Fibroblast of upper back skin (primary cell): ENCODE measurements at regions not wholly inside any gene's neighbourhood (a gene's known extent, or its start where the extent isn't known, plus 50 kb on each side); places are given as distances from the start of the nearest gene placed in this dataset.
"Not testable (repeated sequence)": the region's sequence is repeated elsewhere in the genome, so short reads cannot be mapped to it uniquely, and the experiment has no call there.

Experiments
- DNase-seq: peaks from one replicate; pipeline ENCODE4 v3.0.0-alpha.2; 2013

GRCh38 chr12:27133022-27133590 lies 50.7 kb upstream of the C12orf71 start:
- DNase-seq: no peak

- DNase-seq: no peak
Observed at GRCh38 chr12:27140478-27140969, 58.1 kb upstream of the C12orf71 start.

- peak; percentile 80 for DNase-seq
Observed at GRCh38 chr12:27142101-27142721, 59.8 kb upstream of the C12orf71 start.

GRCh38 chr12:27143256-27144069 lies 61.1 kb upstream of the C12orf71 start:
- DNase-seq: peak; percentile 5

GRCh38 chr12:27145725-27146124 lies 63.3 kb upstream of the C12orf71 start:
- not testable (repeated sequence) for DNase-seq

- no peak for DNase-seq
Observed at GRCh38 chr12:27148373-27148772, 66.0 kb upstream of the C12orf71 start.

GRCh38 chr12:27148791-27149190 lies 66.4 kb upstream of the C12orf71 start:
- DNase-seq: no peak

GRCh38 chr12:27151479-27151878 lies 69.1 kb upstream of the C12orf71 start:
- DNase-seq: no peak

GRCh38 chr12:27158297-27158696 lies 75.9 kb upstream of the C12orf71 start:
- DNase-seq: no peak

GRCh38 chr12:27161458-27162228 lies 79.3 kb upstream of the C12orf71 start:
- no peak for DNase-seq

- DNase-seq: no peak
Observed at GRCh38 chr12:27162229-27162537, 79.8 kb upstream of the C12orf71 start.

- peak; percentile 54 for DNase-seq
Observed at GRCh38 chr12:27163048-27163715, 80.8 kb upstream of the C12orf71 start.

- DNase-seq: no peak
Observed at GRCh38 chr12:27163894-27164293, 80.2 kb upstream of the STK38L start.

- DNase-seq: no peak
Observed at GRCh38 chr12:27164330-27165040, 79.6 kb upstream of the STK38L start.

GRCh38 chr12:27165958-27166357 lies 78.1 kb upstream of the STK38L start:
- DNase-seq: not testable (repeated sequence)

GRCh38 chr12:27171494-27171893 lies 72.6 kb upstream of the STK38L start:
- DNase-seq: not testable (repeated sequence)

- peak; percentile 76 for DNase-seq
Observed at GRCh38 chr12:27176765-27177164, 67.3 kb upstream of the STK38L start.

GRCh38 chr12:27177706-27178105 lies 66.4 kb upstream of the STK38L start:
- peak; percentile 94 for DNase-seq

GRCh38 chr12:27178255-27178654 lies 65.8 kb upstream of the STK38L start:
- no peak for DNase-seq

GRCh38 chr12:27178723-27179399 lies 65.2 kb upstream of the STK38L start:
- DNase-seq: peak; percentile 59
